DMS 273 (cell line): ENCODE measurements at regions not wholly inside any gene's neighbourhood (a gene's known extent, or its start where the extent isn't known, plus 50 kb on each side); places are given as distances from the start of the nearest gene placed in this dataset.
"Not testable (repeated sequence)": the region's sequence is repeated elsewhere in the genome, so short reads cannot be mapped to it uniquely, and the experiment has no call there.

Source experiments
- DNase-seq: peaks from one replicate; lab custom pipeline; 2025; ENCODE audit not compliant: unreplicated experiment; lab: John Stamatoyannopoulos, UW

DNA sequence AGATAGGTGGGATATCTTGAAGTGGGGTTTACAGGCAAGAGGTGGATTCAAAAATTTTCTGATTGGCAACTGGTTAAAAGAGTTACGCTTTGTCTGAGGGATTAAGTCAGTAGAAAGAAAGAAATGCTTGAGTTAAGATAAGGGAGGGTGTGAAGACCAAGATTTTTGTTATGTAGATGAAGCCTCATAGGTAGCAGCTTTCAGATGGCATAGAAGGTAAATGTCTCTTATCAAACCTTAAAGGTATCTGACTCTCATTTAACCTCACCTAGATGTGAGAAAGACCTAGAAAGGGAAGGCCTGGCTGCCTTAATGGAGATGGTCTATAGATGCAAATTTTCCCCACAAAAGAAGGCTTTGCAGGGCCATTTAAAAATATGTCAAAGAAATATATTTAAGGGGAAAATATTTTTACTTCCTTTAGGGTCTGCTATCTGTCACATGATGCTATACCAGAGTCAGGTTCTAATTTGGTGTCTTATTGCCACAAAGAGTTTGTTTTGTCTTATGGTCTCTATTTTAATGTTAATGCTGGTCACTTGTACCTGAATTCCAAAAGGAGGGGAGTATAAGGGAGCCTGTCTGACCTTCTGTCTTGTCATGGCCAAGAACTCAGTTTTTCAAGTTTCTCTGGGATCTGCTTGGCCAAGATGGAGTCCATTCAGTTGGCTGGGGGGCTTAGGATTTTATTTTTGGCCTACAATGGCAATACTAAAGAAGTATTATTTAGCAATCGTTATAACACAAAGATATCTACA is 699.1 kb upstream of the AMOT start:
- DNase-seq: no peak

DNA sequence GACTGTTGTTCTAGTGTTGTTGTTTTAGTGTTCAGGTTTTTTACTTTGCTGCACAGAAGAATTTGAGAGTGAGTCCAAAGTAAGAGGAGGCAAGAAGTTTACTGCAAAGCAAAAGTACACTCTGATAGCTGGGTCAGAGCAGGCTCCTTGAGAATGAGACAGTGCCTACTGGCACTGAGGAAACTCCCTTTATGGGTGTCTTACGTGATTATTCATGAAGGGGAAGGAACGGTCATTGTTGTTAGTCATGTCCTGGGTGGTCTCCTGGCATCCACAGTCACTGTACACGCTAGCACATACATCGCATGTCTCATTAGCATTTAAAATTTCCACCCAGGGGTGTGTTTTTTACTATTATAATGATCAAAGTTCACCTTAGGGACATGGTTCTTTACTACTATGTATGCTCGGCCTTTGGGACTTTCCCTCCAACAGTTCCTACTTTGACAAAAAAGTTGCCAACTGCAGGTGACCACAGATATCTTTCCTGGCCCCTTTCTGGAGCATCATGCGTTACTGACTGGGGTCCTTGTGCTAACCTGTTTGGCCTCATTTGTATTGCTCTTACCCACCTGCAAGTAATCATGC is 688.9 kb upstream of the AMOT start:
- DNase-seq: no peak

DNA sequence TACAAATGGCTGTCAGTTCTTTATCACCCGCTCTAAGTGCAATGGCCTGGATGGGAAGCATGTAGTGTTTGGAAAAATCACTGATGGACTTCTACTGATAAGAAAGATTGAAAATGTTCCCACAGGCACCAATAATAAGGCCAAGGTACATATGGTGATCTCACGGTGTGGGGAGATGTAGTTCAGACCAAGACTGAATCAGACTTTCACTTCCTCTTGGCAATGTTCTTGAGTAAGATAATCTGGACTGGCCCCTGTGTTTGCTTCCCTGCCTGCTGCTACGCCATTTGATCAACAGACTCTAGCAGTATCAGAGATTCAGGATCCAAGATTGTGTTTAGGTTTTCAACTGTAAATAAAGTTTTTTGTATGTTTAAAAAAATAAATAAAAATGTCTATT is 682.2 kb upstream of the AMOT start:
- DNase-seq: no peak

DNA sequence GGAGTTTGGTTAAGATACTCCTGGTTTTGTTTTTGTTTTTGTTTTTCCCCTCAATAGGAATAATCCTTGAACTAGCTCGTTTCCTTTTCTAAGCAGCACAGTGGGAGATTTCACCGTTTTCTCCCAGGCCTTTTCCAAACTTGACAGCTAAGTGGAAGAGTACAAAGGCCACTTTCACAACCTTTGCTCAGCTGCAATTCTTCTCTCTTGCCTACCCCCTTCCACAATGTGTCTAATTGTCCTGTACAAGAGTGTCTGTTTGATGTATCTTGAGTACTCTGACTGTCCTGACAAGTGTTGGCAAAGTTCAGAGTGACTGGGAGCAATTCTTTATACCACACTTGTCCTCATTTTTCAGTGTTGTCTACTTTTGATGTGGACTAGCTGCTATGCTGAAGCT is 674.3 kb upstream of the AMOT start:
- DNase-seq: no peak

DNA sequence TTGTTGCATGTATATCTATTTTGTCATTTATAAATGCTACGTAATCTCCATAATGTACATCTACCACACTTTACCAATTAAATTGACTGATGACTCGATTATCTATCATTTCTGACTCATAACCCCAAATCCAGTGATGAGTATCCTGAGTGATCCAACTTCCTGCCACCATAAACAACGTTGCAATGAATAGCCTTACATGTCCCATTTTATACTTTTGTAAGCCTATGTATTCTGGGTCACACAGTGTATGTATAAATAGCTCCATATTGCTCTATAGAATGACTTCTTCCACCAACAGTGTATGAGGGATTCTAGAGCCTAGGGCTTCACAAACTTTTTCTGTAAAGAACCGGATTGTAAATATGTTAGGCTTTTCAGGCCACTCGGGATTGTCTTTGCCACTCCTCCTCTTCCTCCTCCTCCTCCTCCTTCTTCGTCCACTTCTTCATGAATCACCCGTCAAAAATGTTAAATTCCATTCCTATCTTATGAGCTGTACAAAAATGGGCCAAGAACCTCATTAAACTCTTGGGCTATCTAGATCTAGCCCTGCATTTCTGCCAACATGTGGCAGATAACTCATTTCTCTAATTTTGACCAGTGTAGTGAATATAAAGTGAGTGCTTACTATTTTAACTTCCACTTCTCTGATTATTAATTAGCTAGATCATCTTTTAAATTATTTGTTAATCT is 672.2 kb upstream of the AMOT start:
- DNase-seq: no peak

DNA sequence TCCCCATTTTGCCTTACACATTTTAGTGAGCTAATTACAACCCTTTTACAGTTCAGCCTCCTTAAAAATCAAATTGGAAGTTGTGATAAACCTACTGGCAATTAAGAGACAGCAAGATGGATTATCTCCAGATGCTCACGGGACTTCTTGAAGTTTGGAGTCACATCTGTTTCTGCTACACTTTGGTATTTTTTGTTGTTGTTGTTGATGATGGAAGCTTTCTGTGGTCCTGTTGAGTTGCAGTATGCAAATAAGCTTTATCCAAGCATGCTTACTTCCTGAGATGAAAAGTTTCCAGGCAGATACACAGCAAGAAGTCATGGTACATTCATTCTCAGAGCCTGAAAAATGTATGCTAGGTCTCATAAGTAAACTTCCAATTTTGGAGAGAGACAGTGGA is 670.0 kb upstream of the AMOT start:
- DNase-seq: no peak

DNA sequence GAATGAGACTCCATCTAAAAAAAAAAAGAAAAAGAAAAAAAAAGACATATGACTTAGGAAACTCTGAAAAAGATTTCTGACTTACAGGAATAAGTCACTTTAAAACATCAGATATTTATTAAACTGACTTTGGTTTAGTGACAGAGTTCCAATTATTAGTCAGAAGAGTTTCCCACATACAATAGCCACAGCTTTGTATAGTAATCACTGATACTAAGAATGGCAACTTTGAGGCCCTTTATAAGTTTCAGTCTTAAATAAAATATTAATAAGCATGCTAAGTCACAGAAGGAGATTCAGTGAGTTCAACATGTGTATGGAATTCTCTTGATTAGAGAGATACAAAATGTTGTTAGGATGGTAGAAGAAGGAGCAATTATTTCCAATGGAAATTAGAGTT is 652.3 kb upstream of the AMOT start:
- no peak for DNase-seq

DNA sequence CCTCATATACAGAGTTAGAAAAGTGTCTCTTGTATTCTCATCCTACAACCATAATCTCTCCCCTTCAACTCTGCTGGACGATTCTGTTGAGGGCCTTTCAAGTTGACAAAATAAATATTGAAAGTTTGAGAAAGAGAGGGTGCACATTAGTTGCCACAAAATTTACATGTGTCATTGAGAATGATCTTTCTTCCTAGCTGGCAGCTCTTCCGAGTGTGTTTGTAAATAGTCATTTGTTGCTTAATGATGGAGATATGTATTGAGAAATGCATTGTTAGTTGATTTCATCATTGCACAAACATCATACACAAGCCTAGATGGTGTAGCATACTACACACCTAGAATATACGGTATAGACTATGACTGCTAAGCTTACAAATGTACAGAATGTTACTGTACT is 632.8 kb upstream of the AMOT start:
- no peak for DNase-seq

DNA sequence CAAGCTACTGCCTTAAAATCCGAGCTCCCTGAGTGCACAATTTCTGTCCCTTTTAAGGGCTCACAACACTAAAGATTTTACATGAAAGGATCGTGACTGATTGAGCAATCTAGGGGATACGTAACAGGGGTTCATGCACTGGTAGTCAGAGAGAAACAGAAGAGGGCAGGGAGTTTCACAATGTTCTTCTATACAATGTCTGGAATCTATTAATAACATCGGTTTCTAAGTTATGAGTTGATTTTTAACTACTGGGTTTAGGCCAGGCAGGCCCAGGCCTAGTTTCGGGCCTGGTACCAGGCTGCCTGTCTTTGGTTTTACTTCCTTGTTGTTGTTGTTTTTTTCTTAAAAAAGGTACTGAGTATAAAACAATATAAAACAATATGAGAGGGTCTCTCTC is 632.4 kb upstream of the AMOT start:
- not testable (repeated sequence) for DNase-seq

DNA sequence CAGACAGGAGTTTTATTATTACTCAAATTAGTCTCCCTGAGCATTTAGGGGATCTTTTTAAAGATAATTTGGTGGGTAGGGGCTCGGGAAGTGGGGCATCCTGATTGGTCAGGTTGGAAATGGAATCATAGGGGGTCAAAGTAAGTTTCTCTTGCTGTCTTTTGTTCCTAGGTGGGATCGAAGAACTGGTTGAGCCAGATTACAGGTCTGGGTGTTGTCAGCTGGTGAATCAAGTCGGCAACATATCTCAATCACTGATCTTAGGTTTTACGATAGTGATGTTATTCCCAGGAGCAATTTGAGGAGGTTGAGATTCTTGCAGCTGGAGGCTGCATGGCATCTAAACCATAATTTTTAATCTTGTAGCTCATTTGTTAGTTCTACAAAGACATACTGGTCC is 629.5 kb upstream of the AMOT start:
- no peak for DNase-seq

DNA sequence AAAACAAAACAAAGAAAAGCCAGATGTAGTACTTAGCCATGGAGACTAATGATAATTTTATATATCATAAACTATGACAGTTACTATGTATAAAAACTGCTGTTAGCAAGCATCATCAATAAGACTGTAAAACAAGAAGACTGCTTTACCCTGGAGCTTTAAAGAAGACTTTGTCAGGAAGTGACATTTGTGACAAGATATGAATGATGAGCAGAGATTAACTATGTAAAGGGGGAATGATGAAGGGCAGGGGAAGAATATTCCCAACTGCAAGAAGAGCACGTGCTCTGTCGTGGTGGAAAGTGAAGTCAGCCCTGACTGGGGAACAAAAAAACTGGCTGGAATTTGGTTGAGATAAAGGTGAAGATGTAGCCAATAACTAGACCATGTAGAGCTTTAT is 617.1 kb upstream of the AMOT start:
- no peak for DNase-seq

DNA sequence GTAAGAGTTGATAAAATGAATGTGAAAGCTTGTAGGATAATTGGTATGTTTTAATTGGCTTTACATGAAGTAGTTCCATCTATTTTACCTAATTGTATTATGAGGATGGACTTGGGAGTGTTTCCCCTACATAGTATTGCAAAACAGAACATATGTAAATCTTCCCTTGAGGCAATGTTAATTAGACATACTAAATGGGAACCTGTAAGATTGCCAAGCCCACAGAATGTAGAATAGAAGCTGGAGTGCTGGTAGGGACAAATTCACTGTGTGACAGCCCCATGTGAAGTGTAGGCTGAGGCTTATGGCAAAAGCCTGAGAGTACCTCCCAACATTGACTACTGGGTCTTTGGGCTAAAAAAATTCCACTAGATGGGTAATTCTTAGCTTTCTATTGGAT is 615.0 kb upstream of the AMOT start:
- no peak for DNase-seq

DNA sequence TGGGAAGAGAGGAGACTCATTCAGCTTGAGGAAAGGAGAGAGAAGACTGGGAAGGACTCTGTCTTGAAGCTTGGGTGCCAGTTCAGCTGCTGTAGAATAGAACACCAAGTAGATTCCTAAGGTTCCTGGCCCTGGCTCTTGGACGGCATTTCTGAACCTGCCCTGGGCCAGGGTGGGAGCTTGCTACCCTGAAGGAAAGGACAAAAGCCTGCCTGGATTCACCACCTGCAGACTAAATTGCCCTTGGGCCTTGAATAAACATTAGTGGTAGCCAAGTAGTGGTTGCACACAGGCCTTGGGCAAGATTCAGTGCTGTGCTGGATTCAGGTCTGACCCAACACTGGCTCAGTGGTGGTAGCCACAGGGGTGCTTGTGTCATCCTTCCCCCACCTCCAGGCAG is 588.4 kb upstream of the AMOT start:
- no peak for DNase-seq

DNA sequence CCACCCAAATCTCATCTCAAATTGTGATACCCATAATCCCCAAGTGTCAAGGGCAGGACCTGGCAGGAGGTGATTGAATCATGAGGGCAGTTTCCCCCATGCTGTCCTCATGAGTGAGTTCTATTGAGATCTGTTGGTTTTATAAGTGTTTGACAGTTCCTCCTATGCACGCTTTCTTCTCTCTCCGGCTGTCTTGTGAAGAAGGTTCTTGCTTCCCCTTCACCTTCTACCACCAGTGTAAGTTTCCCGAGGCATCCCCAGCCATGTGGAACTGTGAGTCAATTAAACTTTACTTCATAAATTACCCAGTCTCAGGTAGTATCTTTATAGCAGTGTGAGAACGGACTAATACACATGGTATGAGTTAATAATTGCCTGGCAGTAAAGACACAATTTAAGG is 581.7 kb upstream of the AMOT start:
- DNase-seq: no peak

DNA sequence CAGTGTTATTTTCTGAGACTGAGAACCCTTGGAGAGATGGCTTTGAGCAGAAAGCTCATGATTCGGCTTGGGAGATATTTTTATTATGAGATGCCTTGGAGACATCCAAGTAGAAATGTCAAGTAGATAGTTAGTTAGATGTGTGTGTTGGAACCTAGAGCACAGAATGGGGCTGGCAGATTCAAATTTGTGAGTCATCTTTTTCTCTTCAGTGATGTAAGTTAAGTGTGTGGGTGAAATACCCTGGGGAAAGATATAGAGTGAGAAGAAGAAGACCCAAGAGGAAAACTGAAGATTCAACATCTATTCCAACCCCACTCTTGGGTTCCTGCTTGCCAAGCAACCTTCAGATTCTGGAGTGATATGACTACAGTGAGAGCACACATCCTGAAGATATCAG is 580.8 kb upstream of the AMOT start:
- DNase-seq: no peak

DNA sequence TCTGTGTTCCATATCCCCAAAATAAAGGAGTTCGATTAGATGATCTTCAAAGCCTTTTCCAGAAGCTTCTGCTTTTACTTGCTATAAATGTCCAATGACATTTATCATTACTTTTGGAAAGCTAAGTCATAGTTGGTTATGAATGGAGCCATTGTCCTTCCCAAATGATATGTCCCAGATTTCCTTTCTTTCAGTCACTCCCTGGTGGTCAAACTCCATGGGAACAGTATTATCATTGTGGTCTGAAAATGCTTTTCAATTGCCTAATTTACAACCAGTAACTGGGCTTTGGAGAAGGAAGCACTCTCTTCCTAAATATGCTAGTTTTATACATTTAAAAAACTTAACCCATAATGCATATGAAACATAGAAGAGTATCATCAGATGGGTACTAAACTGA is 571.5 kb upstream of the AMOT start:
- no peak for DNase-seq

DNA sequence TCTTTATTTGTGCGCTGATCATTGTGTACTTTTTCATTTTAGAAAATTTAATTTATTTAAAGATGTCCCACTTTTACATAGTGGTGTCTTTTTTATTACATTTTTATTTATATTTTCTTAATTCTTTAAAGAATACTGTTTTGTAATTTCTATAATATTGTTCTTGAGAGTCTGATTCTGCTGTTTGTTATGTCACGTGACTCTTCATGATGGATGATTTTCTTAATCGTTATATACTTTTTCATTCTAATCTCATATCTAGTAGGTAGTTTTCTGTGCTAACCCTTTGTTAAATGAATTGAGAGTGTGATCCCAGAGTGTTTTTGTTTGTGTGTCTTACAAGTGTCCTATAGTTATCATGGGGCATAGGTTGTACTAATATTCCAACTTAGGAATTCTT is 568.2 kb upstream of the AMOT start:
- DNase-seq: no peak

DNA sequence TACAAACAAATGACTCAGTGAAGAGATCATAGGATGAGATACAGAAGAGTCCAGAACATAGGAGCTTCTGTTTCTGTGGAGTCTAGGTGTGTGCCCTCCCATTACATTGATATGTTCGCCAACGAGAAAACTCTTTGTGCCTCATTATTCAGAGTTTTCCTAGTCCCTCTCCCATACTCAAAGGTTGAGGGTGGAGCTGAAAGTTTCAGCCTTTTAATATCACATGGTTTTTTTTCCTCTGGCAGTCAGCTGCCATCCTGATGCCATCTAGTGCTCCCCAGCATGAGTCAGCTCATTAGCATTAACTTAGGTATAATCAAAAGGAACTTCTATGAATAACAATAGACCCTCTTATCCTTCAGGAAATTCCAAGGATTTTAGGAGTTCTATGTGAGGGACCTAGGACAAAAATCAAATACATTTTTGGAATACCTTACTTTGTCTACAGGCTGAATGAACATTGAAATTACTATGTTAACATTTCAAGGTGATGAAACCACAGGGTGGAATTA is 559.6 kb upstream of the AMOT start:
- no peak for DNase-seq

DNA sequence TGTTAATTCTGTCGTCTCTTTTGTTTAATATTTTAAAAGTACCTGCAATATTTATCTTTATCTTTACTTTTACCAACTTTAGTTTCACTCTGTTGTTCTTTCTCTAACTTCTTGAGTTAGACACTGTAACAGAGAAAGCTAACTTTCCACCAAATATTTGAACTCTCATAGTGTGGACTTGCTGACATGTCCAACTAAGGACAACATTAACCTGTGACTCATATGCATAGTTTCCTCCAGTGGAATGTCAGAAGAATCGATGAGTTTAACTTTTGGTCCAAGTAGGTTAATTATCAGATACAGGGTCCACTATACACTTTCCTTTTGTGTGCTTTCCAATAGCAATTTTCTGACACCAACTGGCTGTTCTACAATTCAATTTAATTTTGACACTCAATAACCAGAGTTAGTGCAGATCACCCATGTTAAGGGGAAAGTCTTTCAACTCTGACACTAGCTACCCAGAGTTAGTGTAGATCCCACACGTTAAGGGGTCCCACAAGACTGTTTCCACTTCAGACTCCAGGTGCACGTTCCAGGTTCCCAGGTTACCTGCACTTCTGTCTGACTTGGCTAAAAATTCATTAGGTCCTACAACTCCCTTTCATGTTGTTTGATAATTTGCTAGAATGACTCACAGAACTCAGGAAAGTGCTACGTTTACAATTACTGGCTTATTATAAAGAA is 559.0 kb upstream of the AMOT start:
- no peak for DNase-seq

DNA sequence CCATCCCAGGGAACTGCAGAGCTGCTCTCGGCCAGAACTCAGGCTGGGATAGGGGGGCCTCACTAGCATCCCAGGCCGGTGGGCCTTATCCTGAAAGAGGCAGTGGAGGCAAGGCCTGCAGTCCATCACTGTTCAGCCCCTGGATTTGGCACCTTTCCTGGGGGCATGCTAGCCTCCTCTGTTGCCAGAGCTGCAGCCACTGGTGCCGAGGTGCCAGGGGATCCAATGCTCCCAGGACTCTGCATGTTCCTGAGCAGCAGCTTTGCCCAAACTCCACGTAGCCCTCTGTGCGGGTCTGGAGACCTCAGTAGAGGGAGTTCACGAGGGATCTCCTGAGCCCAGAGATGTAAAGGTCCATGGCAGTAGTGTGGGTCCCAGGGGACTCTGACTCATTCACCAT is 551.7 kb upstream of the AMOT start:
- no peak for DNase-seq

DNA sequence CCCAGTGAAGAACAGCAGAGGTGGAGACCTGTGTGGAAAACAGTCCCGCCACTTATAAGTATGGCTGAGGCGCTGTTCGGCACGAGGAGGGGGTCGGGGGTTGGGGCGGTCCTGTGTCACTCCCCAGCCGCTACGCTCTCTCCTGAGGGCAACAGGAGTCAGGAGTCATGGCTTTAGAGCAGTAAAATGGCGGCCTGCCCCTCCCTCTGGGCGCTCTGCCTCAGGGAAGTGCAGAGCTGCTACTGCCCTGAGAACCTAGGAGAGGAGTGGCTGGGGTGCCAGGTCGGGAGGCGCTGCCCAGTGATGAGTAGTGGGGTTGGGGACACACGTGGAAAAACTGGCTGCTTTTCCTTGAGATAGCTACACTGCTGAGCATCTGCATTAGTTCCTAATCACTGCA is 551.2 kb upstream of the AMOT start:
- no peak for DNase-seq

DNA sequence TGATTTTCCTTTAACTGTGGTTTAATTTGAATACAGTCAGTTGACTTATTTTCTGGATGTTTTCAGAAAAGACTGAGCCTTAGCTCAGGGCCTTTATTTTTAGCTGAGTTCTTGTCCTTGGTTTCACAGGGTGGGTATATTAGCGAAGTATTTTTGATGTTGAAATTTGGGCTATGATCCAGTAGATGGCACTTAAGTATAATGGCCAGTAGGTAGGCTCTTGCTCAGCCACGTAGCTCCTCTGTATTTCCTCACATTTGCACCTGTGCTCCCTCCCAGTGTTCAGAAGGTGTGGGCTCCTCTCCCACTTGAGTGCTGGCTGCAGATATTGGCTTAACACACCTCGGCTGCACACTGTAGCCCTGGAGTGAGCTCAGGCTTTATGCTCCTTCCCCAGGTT is 549.9 kb upstream of the AMOT start:
- no peak for DNase-seq
